GM04503 (cell line): ENCODE measurements at regions not wholly inside any gene's neighbourhood (a gene's known extent, or its start where the extent isn't known, plus 50 kb on each side); places are given as distances from the start of the nearest gene placed in this dataset.

Source experiments
- DNase-seq: peaks from one replicate; pipeline ENCODE4 v3.0.0-alpha.2; 2012; ENCODE audit warnings: low read depth

GRCh38 chr1:194155962-194156361 lies 969.5 kb upstream of the B3GALT2 start:
- DNase-seq = no peak

- DNase-seq = no peak
Measured at GRCh38 chr1:194151056-194151455, 964.6 kb upstream of the B3GALT2 start.

- no peak for DNase-seq
Measured at GRCh38 chr1:194150242-194150641, 963.8 kb upstream of the B3GALT2 start.

DNA sequence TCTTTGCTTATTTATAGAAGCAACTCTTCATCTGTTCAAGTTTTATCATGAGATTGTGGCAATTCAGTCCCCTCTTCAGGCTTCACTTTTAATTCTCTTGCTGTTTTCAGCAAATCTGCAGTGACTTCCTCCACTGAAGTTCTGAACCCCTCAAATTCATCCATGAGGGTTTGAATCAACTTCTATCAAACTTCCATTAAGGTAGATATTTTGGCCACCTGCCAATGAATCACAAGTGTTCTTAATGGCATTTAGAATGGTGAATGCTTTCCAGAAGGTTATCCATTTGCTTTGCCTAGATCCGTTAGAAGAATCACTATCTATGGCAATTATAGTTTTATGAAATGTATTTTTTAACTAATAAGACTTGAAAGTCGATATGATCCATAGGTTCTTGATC lies 946.7 kb upstream of the B3GALT2 start:
- no peak for DNase-seq

- DNase-seq = no peak
Measured at GRCh38 chr1:194118086-194118485, 931.7 kb upstream of the B3GALT2 start.

GRCh38 chr1:194117582-194117981 lies 931.2 kb upstream of the B3GALT2 start:
- DNase-seq = no peak

DNA sequence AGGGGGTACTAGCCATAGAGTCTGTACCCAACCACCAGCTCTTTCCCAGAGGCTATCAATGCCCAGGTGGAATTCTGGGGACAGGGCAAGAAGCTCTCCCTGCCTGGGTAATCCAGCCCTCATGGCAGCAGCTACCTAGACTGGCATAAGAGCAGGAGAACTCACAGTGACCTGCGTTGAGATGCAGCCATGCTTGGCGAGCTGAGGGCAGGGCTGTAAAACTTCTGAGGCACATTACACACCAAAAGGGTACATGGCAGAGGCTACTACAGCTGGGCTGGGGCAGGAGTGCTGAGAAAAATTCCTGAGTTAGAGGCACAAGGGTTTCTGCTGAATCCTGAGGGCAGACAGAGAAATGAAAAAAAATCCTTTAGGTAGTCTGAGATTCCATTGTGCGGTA lies 927.9 kb upstream of the B3GALT2 start:
- DNase-seq = no peak

GRCh38 chr1:194105381-194105780 lies 919.0 kb upstream of the B3GALT2 start:
- DNase-seq = no peak

DNA sequence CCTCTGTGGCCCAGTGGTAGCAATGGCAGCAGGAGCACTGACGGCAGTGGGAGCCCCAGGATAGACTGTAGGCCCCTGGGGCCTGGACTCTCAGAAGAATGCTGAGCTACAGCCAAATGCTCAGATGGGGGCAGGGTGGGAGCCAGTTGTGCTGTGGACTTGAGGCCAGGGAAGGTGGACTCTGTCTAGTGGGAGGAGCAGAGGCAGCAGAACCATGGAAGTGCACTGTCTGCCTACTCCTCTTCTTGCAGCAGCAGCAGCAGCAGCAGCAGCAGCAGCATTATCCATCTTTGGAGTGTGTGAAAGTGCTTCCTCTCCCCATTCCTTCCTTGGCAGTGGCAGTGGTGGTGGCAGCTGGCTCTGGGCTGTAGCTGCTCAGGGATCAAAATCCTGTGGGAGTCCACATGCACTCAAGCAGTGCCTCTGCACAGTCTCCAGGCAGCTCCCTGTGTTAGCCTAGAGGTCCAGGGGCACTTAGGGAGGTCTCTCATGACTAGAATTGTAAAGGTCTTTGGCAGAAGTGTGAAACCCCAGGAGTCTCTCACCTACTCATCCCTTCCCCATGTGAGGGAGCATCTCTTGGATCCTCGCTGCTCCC lies 917.9 kb upstream of the B3GALT2 start:
- DNase-seq = no peak

GRCh38 chr1:194103516-194104246 lies 917.3 kb upstream of the B3GALT2 start:
- DNase-seq = no peak

DNA sequence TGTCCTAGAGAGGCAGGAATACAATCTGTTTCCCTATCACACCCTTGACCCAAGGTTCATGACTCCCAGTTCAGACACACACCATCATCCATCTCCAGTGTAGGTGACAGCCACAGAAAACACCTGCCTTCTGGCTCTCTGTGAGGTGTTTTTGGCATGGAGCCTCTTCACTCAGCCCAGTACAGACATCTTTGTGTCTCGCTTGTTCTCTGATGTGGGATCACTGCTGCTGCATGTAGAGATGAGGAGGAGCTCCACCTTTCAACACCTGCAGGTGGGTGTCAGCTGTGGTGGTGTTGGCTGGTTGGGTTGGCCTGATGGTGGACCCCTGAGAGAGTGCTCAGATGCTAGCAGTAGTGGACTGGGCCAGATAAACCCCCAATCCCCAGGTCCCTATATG lies 916.7 kb upstream of the B3GALT2 start:
- DNase-seq = no peak

DNA sequence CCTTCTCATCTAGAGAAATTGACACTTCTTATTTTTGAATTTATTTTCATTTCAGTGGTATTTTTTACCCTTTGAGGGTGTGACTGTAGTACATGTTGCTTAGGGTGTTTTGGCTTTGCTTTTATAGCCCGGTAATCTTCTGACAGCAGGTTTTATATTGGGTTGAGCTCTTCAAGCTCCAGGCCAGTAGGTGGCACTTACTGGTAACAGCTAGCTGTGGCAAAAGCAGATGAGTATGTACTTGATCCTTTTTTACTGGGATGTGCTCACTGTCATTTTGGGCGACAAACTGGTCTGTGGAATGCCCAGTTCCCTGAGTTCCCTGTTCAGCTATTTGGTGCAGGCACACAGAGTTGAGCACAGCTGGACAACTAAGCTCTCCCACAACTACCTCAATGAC lies 916.2 kb upstream of the B3GALT2 start:
- no peak for DNase-seq

- DNase-seq = no peak
Measured at GRCh38 chr1:194084755-194085154, 898.3 kb upstream of the B3GALT2 start.

DNA sequence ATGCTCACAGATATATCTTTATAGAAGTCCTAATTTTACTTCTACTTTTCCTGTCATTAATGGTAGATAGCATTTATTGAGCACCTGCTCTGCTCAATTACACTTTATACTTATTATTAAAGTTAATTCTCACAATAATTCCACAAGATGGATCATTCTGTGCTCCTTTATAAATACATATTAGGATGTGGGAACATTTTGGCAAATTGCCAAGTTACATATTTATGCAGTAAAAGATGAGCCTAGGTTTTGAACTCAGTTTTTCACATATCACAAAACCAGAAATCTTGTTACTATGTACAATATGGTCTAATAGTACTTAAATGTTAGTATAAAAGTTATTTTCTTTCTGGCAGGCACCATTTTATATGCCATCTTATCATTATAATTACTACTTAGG lies 895.0 kb upstream of the B3GALT2 start:
- no peak for DNase-seq

DNA sequence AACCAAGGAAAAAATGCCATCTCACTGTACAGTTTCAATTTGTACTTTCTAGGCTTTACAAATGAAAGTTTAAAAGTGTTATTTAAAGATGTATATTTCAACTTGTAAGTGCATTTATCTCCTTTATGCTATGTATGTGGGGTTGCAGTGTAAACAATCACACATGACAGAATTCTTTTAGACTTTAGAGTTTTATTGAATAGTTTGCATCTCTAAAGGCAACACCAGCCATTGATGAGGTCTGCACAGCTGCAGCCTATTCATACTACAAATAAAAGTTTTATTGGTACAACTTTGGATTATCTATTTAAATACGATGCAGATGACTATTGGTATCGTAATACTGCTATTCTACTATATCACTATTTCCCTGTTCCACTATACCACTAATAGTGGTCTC lies 894.4 kb upstream of the B3GALT2 start:
- DNase-seq = no peak

DNA sequence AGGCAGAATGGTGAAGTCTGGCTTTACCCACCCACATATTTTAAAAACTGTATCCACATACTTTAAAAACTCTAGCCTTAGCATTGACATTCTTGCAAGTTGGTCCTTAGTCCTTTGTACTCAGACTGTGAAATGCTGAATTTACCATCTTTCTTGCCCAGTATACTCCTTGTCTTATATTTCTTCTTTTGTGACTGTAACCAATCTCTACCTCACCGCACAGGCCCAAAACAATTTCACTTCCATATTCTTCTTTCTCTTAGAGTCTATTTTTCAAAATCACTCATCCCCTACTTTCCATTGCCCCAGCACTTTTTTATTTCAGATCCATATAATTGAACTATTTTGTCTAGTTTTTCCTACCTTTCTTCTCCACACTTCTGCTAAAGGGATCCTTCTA lies 892.4 kb upstream of the B3GALT2 start:
- no peak for DNase-seq

DNA sequence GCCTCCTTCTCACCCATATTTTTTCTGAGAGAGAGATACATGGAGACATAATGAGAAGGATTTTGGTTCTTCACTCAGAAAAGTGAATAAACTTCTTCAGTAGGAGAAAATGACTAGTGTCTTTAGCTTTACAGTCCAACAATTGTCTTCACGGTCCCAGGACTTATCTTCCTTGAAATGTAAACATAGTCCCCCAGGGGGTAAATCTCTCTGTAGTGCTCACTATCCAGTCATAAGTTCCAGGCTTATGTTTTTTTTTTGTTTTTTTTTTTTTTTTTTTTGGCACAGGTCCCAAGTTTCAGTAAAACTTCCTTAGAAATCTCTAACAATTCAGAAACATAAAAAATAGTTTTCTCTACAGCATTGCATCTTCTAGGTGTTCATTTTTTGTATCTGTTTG lies 890.2 kb upstream of the B3GALT2 start:
- DNase-seq = no peak

- no peak for DNase-seq
Measured at GRCh38 chr1:194073833-194074232, 887.4 kb upstream of the B3GALT2 start.

DNA sequence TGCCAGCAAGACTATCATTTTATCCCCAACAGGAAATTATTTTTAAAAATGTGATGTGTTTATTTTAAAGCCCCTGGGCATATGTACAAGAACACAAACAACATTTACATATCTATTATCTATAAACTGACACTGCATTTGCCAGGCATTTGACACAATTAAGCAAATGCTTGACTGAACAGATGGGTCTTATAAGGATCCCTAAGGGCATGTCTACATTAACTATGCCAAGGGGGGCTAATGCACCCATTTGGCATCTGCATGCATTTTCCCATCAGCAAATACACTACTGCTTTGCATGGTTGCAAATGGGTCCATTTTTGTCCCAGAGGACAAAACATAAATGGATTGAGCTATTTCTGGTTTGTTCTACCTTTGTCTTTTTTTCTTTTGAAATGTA lies 884.8 kb upstream of the B3GALT2 start:
- no peak for DNase-seq

- DNase-seq = no peak
Measured at GRCh38 chr1:194069831-194070218, 883.4 kb upstream of the B3GALT2 start.

- no peak for DNase-seq
Measured at GRCh38 chr1:194069168-194069830, 882.9 kb upstream of the B3GALT2 start.

DNA sequence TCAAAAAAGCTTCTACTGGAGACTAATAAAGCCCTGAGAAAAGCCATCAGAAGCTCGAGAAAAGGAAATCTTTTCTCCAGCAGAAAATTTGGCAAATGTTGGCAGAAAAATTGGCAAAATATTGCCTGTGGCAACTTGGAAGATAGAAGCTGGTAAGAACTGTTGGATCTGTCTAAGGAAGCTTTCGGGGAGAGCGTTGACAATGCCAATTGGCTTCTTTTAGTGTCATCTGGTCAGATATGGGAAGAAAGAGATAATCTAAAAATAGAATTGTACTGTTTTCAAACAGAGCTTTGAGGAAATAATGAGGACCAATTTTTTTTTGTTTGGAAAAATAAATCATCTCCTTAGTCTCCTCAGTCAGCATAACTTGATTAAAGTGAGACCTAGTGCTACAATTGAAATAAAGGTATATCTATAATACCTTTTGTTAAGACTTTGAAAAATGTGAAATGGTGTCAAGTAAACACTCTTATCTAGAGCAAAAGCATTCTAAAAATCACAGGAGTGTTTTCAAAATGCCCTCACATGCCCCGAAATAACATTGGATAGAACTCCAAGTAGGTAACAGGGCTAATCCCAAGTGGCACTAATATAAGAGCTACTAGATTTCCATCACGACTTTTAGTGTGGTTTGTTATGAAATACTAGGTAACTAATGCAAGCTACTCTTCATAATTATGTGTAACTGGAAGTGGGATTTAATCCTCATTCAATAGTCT lies 882.2 kb upstream of the B3GALT2 start:
- no peak for DNase-seq

DNA sequence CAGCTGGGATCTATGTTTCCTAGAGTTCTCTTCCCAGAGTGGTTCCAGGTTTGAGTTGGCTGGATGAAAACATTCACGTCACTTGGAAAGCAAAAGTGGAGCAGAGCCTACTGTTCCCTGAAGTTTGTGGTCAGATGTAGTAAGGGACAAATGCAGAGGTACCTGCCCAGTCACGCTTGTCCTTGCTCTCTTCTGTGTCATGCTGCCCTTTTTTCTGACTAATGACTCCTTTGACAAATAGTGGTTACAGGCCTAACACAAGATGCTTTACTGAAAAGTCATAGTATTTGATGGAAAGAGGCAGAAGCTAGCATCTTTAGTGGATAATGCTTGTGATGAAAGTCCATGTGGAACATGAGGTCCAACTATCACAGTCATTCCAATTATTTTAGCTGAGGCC lies 881.4 kb upstream of the B3GALT2 start:
- DNase-seq = no peak
